SKM-1 (cell line): ENCODE measurements at regions not wholly inside any gene's neighbourhood (a gene's known extent, or its start where the extent isn't known, plus 50 kb on each side); places are given as distances from the start of the nearest gene placed in this dataset.

ENCODE experiments used
- DNase-seq: peaks from one replicate; lab custom pipeline; 2025; ENCODE audit not compliant: unreplicated experiment; lab: John Stamatoyannopoulos, UW

DNA sequence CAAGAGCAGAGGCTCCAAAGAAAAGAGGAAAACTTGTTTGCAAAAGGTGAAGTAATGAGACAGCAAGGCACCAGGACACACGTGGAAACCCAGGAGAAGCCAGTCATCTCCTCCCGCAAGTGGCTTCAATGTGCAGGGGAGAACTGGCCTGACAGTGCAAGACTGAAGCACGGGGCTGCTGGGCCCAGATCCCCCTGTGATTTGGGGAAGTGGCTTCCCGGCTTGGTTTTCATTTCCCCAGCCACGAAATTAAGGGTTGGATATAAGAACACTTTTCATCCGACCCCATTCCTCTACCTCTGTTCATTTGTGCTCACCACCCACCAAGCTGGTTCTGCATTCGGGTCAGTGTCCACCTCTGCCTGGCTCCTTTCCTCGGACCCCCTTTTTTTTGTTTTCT, 306.4 kb downstream of the FGFR2 start:
- DNase-seq, result no peak

DNA sequence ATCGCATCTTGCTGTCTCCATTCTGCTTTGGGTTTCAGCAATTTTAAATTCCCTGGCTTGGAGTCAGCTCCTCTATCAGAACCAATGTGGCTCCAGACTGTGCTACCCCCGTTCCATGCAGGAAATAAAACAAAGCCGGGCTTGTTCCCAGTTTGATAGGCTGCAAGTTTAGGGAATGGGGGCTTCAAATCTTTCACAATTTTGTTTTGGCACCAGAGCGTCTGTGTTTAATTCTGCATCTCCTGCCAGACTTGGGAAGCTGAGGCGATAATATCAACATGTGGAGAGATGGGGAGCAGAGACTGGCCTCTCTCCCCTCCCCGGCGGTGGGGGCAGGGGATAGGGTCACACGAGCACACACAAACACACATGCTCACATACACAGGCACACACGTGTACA, 305.9 kb downstream of the FGFR2 start:
- DNase-seq, result no peak

DNA sequence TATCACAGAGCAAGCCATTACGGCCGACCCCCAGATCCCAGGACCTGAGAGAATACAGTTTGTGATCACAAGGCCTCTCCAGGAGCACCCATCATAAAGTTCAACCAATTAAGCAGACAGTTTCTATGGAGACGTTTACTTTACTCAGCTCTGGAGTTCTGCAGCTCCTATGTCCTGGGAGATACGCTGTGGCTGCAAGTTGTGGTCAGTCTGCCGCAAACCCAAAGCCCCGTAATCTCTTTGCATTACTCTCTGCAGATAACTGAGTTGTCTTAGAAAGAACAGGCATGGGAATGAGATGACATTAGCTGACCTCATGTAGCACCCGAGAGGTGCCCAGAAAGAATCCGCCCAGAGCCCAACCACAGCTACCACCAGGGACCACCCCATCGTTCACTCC, 305.1 kb downstream of the FGFR2 start:
- DNase-seq, result no peak

DNA sequence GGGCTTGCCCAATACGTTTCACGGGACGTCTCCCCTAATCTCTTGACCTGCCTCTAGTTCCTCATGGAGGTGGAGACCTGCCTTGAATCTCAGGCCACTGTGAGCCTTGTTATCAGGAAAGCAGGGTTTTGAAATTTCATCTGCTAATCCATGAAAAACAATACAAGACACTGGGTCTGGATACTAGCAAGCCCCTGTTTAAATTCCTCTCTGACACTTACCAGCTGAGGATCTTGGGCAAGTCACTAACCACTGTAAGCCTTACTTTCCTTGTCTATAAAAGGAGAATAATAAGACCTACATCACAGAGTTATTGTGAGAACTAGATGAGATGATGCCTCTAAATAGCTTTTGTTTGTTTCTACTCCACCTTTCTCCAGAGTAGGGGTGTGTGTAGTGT, 303.6 kb downstream of the FGFR2 start:
- no peak for DNase-seq

DNA sequence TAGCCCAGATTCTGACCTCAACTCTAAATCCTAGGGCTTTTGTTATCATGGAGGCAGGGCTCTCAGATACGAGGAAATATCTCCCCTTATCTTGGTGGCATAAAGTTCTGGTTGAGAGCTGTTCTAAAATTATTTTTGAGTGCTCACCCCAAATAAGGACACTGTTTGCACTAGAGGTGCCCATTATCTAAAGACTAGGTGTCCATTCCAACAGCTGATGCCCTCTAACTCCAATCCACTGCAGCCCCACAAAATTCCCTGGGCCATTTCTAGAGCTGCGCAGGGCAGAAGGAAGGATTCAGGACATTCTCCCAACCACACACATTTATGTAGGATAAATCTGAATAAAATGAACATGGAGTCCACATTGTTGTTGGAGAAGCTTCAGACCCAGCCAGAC, 301.9 kb downstream of the FGFR2 start:
- DNase-seq, result no peak

DNA sequence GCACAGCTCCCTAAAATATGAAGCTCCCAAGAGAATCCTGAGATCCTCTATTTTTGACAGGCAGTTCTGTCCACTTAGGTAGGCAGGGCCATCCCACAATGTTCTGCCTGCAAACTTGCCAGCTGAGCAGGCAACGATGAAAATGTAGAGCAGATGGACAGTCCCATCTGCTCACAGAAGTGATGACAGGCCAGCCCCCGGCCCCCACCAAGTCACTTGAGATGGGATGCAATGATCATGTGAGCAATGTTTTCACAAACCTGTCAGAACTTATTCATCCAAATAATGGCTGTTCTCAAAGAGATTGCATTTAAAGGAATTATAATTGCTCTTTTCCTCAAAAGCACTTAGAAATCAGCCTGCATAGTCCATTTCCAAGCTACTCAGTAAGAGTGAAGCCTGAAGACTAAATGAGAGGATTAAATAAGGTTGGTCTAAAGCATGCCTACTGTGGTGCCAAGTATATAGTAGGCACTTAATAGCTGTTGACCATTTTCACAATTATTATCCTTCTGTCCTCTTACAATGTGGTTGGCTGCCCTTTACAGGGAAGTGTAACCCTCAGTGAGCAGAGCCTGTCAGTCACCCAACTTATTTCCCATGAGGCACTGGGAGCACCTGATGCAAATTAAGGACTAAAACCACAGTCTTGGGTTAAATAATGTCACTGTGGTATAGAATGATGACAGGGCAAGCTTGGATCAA, 301.2 kb downstream of the FGFR2 start:
- DNase-seq, result no peak

DNA sequence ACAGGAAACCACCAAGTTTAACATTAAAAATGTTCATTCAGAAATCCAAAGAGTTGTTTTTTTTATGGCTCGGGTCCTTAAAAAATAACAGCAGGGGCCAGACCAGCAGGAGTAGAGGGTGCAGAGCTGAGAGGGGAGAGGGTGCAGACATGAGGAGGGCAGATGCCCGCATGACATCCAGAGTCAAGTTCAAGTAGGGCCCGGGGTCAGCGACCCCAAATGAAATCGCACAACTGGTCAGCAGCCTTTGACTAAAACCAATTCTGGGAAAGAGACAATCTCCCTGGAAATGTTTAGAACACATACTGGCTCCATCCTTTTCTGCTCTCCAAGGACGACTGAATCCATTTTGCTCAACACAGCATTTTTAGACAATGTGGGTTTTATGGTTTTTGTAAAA, 297.5 kb downstream of the FGFR2 start:
- DNase-seq, result no peak

DNA sequence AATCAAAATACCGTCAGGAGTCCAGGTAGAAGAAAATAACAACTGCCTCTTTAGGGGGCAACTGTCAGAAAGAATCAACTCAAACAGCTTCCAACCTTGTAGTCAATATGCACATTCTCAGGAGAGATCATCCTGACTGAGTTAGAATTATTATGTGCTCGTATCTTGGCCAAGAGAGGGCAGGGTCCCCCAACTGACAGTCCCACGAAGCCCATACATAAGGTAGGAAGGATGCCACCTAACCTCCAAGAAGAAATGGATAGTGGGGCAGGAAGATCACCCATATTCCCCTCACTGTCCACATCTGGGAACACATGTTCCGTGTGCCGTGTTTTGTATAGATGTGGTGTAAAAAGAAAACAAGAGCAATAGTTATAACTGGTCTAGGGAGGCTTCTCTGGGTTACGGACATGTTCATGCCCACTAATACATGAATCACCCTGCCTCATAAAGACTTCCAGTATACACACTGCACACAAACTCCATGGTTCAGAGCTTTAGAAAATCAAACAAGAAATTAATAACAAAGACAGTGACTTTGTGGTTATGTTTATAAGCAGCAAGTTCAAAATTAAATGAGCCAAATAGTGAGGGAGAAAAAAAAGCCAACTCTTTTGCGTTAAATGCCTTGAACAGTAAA, 295.6 kb downstream of the FGFR2 start:
- no peak for DNase-seq

DNA sequence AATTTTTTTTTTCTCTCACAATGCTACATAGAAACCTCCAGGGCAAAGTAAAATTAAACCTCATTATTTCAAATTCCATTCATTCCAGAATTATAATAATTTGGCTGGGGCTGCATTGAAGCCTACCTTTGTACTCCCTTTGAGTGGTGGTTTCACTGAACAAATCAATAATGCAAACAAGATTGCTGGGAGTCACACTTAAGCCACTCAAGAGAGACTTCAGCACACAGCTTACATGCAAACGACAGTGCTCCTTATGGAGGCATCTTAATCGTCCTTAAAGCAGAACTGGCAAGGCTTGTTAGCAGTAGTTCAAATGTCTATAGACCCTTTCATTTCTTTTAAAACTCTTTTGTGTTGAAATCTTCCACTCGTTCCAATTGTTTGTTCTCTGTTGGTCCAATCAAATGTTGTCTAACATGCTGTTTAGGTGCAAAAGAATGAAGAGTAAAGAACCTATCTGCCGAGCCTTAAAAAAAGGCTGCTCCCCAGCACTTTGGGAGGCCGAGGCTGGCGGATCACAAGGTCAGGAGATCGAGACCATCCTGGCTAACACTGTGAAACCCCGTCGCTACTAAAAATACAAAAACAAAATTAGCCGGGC, 294.9 kb downstream of the FGFR2 start:
- no peak for DNase-seq

DNA sequence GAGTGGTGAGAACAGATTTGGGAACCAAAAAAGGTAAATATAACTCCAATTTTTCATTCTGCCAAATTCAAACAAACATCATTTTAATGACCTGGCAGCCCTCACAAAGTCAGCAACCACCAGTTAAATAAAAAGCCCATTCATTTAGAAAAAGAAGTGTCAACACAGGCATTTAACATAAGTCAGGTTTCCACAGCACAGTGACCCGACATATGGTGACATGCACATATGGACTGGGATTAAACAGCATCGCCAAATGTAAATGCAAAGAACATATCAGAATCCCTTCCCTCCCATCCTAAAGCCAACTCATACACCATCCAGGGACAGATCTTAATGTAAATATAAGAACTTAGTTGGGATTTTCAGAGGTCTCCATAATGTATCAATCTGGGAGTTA, 293.2 kb downstream of the FGFR2 start:
- DNase-seq, result no peak

DNA sequence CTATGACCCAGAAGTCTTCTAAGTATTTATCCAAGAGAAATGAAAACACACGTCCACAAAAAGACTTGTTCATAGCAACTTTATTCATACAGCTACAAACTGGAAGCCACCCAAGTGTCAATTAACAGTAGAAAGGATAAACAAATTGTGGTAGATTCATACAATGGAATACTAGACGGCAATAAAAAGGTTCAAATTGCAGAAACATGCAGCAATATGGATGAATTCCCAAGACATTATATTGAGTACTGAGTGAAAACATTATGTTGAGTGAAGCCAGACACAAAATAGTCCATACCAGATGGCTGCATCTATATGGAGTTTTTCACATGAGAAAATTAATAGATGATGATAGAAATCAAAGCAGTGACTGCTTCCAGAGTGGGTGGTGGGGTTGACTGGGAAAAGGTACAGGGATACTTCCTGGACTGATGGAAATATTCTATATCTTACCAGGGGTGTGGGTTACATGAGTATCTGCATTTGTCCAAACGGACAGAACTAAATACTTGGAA, 292.0 kb downstream of the FGFR2 start:
- DNase-seq, result no peak

DNA sequence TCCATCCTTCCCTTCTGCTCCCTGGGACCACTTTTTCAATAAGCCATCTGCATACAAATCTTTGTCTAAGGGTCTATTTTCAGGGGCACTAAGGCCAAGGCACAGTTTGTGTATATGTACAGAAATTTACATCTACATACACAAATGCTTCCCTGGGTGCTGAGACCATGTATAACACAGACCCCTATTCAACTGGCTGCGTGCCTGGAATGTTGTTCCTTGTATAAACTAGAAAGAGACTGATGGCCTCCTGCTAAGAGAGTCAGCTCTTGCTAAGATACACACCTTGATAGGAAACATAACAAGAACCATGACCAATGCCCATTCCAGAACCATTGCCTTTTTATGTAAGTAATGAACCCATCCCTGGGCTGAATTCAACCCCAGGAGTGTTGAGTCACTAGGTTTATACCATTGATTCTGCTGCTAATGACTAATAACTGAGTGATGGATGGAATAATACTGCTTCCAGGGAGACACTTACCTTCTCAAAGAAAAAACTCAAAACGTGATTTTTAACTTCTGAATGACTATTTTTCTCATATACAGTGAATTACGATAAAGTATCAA, 290.7 kb downstream of the FGFR2 start:
- DNase-seq, result no peak

DNA sequence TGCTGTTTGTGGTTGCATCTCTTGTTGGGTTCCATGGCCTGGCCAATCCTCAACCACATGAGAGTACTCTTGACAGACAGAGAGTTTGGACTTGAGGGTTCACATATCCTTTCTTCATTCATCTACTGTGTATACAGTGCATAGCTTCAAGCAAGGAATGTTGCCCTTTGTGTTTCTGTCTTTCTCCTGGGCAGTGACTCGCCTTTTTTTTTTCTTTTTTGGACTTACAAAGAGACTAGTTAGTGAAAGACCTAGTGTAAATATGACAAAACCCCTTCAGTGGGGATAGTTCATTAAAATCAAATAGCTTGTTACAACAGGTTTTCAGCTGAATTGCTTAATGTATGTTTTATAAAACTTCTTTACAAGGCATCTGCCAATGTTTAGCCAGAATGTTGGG, 290.2 kb downstream of the FGFR2 start:
- no peak for DNase-seq

DNA sequence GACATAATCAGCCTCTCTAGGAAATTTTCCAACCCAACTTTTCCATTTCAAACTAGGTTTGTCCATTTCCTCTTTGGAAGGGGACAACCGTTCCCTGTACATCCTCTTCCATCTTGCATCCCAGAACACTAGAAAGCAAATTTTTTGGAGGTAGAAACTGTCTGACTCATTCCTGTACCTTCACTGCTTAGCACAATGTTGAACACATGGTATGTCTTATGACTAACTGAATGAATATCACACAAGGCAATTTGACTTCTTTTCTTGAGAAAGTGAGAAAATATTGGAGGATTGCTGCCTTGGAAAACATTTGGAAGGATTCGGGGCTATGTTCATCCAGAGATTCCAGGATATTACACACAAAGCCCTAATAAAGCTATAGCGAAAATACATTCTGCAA, 289.1 kb downstream of the FGFR2 start:
- DNase-seq, result no peak

DNA sequence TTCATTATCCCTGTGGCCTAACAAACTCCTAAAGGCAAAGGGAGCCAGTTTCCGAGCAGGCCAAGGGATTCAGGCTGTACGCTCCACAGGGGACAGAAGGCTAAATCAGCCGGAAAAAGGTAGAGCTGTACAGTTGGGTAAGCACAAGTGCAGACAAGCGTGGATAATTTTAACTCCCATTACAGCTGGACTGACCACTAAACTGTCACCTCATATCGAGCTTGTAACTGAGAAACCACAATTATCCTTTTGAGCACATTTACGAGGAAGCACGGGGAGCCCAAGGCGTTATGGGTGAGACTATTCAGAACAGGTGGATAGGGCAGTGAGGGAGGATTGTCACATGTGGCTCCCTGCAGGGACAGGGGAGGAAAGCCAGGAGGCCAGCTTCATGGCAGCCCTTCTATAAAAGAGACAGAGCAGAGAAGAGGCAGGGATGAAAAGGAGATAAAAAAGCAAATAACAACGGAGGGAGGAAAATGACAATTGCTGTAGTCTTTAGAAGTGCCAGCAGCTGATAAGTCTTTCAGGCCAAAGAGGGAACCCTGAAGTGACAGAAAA, 288.0 kb downstream of the FGFR2 start:
- DNase-seq, result no peak

DNA sequence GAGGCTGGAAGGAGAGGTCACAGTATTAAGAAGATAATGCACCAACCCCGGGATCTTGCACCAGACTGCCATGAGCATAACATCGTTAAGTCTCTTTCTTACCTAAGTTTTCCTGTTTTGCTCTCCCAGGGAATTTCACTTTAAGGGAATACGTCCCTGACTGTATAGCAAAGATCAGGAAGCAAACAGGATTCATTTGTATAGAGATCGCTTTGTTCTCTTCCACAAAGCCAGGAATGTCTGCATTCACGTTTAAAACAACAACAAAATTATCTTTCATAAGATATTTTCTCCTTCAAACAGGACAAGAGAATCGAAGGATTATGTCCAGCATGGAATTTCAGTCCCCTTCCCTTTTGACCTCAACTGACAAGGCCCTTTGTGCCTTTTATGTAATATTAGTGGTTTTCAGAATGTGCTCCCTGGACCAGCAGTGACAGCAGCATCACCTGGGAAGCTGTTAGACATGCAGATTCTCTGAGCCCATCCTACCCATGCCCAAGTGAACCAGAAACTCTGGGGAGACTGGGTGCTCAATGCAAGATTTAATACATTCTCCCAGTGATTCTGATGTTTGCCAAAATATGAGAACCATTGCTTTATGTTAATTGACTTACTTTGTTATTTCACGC, 286.3 kb downstream of the FGFR2 start:
- DNase-seq, result no peak

DNA sequence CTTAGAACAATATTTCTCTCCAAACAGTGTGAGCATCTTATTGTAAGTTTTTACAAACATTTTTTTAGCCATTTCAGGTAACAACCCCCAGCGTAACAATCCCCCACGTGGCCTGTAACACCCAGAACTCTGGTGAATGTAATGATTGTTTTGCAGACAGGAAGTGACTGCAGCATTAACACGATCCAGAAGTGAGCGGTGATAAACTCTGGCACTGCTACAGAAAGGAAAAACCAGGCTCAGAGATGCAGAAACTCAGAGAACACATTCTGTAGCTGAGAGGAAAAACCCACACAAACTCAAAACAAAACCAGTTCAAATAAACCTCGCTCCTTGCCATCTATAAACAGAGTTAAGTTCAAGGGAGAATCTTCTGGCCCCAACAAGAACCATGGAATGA, 285.7 kb downstream of the FGFR2 start:
- DNase-seq, result no peak

DNA sequence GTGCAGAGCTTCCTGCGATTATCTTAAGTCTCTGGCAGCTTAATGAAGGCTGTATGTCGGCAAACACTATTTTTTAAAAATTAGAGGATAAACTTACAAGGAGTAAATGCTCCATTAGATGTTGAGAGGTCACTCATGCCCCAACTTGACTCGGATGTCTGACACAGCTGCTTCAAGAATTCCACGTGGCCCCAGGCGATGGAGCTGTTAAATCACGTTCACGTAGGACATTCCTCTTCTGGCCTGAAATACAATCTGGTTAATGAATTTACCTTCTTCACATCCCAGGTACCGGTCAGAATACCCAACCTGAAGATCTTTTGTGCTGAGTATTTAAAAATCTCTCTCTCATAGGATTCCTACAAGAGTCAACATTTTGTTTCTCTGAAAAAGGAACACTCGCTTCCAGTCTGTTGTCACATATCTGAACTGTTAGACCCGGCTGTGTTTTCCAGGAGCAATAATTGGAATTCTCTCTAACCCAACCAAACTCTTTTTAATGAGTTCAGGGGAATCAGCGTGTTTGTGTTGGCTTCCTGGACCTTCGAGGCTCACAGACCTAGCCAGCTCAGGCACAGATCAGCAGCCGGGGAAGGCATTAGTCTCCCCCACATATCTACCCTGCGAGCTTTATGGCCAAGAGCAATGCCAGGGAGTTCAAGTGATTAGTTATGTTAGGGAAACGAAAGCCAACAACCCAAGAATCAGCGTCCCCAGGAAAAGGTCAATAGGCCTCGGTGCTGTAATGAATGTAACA, 284.9 kb downstream of the FGFR2 start:
- DNase-seq, result no peak

DNA sequence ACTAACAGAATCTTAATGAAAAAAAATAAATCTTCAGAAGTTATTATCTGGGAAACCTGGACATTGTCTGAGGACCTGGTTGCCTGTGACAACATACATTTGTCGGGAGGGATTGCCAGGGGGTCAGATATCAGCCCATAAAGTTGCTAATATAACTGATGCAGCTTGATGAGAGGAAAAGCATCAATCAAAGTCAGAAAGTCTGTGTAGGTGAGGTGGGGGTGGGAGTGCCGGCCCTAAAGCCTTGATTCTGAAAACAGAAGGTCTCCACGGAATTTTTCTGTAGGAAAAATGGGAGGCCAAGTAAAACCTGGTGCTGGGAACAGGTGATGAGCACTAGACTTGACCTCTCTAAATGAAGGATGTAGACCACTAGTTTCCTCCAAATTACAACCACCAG, 281.8 kb downstream of the FGFR2 start:
- no peak for DNase-seq

DNA sequence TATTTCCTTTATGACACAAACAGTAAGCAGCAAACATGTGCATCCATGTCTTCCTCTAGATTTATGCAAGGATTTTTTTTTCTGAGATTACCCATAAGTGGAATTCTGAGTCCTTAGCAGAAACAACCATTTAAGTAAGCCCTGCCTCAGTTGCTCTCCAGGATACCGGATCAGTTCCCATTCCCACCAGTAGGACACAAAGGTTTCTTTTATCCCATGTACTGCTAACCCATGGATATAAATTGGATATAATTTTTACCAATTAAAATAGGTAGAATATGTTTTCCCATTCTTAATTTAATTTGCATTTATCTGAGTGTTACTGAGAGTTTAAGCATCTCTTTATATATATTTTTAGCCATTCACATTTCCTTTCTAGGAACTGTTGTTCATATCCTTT, 280.9 kb downstream of the FGFR2 start:
- no peak for DNase-seq

DNA sequence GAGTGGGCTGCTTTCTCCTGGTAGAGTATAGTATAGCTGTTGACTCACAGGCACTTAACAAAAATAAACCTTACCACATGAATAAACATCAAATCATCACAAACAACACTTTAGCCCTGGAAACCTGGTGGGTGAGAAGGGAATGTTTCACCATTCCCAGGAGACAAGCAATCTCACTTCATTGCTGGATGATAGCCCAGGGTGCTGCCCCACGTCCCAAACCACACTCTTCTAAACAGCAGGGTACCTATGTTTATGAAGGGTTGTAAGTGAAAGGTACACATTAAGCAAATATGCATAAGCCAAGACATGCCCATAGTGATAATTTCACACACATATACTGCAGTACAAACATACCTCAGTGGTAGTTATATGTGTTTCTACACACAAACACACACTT, 276.2 kb downstream of the FGFR2 start:
- DNase-seq, result no peak
